ENCODE measurements at regions not wholly inside any gene's neighbourhood (a gene's known extent, or its start where the extent isn't known, plus 50 kb on each side); places are given as distances from the start of the nearest gene placed in this dataset.

GRCh38 chr12:93092649-93092945 lies 163.5 kb upstream of the EEA1 start:
- TF ChIP-seq GABPA (IDR thresholded peaks at IDR 0.05; ENCODE audit: low read depth), result no peak
- TF ChIP-seq YY1 (IDR thresholded peaks at IDR 0.05; ENCODE audit: low read depth), result no peak
- no peak for TF ChIP-seq TCF12 (IDR thresholded peaks at IDR 0.05)
- TF ChIP-seq CTCF (IDR thresholded peaks at IDR 0.05), result no peak
- TF ChIP-seq MEF2A (IDR thresholded peaks at IDR 0.05; ENCODE audit: borderline replicate concordance, low read depth), result no peak
- no peak for TF ChIP-seq EZH2phosphoT487 (IDR thresholded peaks at IDR 0.05; ENCODE audit: borderline replicate concordance, low read depth)
- TF ChIP-seq EP300 (IDR thresholded peaks at IDR 0.05; ENCODE audit: borderline replicate concordance in 1 of 2, low read depth in 1 of 2, low read length in 1 of 2), result no peak
- TF ChIP-seq MAX (IDR thresholded peaks at IDR 0.05; ENCODE audit: low read depth), result no peak
- no peak for TF ChIP-seq RCOR1 (IDR thresholded peaks at IDR 0.05; ENCODE audit: low read length)
- TF ChIP-seq, protein P1, sequence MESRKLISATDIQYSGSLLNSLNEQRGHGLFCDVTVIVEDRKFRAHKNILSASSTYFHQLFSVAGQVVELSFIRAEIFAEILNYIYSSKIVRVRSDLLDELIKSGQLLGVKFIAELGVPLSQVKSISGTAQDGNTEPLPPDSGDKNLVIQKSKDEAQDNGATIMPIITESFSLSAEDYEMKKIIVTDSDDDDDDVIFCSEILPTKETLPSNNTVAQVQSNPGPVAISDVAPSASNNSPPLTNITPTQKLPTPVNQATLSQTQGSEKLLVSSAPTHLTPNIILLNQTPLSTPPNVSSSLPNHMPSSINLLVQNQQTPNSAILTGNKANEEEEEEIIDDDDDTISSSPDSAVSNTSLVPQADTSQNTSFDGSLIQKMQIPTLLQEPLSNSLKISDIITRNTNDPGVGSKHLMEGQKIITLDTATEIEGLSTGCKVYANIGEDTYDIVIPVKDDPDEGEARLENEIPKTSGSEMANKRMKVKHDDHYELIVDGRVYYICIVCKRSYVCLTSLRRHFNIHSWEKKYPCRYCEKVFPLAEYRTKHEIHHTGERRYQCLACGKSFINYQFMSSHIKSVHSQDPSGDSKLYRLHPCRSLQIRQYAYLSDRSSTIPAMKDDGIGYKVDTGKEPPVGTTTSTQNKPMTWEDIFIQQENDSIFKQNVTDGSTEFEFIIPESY (IDR thresholded peaks at IDR 0.05; ENCODE audit: borderline replicate concordance, low read depth), result no peak
- TF ChIP-seq RAD21 (IDR thresholded peaks at IDR 0.05; ENCODE audit: low read length), result no peak
- TF ChIP-seq, protein P2, sequence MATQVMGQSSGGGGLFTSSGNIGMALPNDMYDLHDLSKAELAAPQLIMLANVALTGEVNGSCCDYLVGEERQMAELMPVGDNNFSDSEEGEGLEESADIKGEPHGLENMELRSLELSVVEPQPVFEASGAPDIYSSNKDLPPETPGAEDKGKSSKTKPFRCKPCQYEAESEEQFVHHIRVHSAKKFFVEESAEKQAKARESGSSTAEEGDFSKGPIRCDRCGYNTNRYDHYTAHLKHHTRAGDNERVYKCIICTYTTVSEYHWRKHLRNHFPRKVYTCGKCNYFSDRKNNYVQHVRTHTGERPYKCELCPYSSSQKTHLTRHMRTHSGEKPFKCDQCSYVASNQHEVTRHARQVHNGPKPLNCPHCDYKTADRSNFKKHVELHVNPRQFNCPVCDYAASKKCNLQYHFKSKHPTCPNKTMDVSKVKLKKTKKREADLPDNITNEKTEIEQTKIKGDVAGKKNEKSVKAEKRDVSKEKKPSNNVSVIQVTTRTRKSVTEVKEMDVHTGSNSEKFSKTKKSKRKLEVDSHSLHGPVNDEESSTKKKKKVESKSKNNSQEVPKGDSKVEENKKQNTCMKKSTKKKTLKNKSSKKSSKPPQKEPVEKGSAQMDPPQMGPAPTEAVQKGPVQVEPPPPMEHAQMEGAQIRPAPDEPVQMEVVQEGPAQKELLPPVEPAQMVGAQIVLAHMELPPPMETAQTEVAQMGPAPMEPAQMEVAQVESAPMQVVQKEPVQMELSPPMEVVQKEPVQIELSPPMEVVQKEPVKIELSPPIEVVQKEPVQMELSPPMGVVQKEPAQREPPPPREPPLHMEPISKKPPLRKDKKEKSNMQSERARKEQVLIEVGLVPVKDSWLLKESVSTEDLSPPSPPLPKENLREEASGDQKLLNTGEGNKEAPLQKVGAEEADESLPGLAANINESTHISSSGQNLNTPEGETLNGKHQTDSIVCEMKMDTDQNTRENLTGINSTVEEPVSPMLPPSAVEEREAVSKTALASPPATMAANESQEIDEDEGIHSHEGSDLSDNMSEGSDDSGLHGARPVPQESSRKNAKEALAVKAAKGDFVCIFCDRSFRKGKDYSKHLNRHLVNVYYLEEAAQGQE (IDR thresholded peaks at IDR 0.05; ENCODE audit: low read depth, low read length), result no peak
- TF ChIP-seq ELF1 (IDR thresholded peaks at IDR 0.05), result no peak

All from SK-N-SH (cell line).